Liver (tissue), 8 donors: ENCODE measurements at regions not wholly inside any gene's neighbourhood (a gene's known extent, or its start where the extent isn't known, plus 50 kb on each side); places are given as distances from the start of the nearest gene placed in this dataset.

Experiments used
- DNase-seq: peaks from one replicate; pipeline ENCODE4 v3.0.0-alpha.2; 2017; ENCODE audit warnings: low spot score
- H3K27ac ChIP-seq, 2 donors: one replicate each; pipeline ENCODE4 v1.7.0; 2013; ENCODE audit warnings: inconsistent platforms in 2 of 2, low read length in 2 of 2, control low read depth in 1 of 2, low read depth in 1 of 2, mild to moderate bottlenecking in 1 of 2
- H3K27me3 ChIP-seq, 4 donors: one replicate each; pipeline versions ENCODE4 v1.6.1 to v1.7.0; 2013; ENCODE audit warnings: low read length in 3 of 4, inconsistent platforms in 1 of 4, mild to moderate bottlenecking in 1 of 4, moderate library complexity in 1 of 4; ENCODE audit not compliant: control insufficient read depth in 4 of 4, insufficient read depth in 4 of 4
- H3K36me3 ChIP-seq, 4 donors: one replicate each; pipeline versions ENCODE4 v1.6.1 to v1.7.0; 2013; ENCODE audit warnings: low read length in 3 of 4, mild to moderate bottlenecking in 3 of 4, low read depth in 1 of 4, moderate library complexity in 1 of 4; ENCODE audit not compliant: control insufficient read depth in 4 of 4, insufficient read depth in 3 of 4
- H3K4me1 ChIP-seq, 4 donors: one replicate each; pipeline versions ENCODE4 v1.6.1 to v1.7.0; 2013; ENCODE audit warnings: low read length in 3 of 4, mild to moderate bottlenecking in 3 of 4, moderate library complexity in 1 of 4; ENCODE audit not compliant: control insufficient read depth in 4 of 4, insufficient read depth in 4 of 4
- H3K4me3 ChIP-seq, 3 donors: one replicate each; pipeline versions ENCODE4 v1.6.1 to v1.7.0; 2013; ENCODE audit warnings: low read length in 3 of 3, control low read depth in 1 of 3, low read depth in 1 of 3, mild to moderate bottlenecking in 1 of 3
- H3K9ac ChIP-seq, 2 donors: one replicate each; pipeline ENCODE4 v1.7.0; 2013; ENCODE audit warnings: low read length in 2 of 2, mild to moderate bottlenecking in 2 of 2, moderate library complexity in 2 of 2, control low read depth in 1 of 2, low read depth in 1 of 2
- H3K9me3 ChIP-seq, 4 donors: one replicate each; pipeline versions ENCODE4 v1.6.1 to v1.7.0; 2013; ENCODE audit warnings: low read length in 3 of 4; ENCODE audit not compliant: control insufficient read depth in 4 of 4
- ATF3 ChIP-seq: IDR thresholded peaks from 2 replicates; pipeline ENCODE4 v1.6.1; 2016; ENCODE audit warnings: antibody characterized with exemption
- FOXA2 ChIP-seq: IDR thresholded peaks from 2 replicates; pipeline ENCODE4 v1.6.1; 2016; ENCODE audit warnings: antibody characterized with exemption
- GABPA ChIP-seq, 2 donors: IDR thresholded peaks in 1 of 2; conservative IDR thresholded peaks in 1 of 2; 2 replicates each; pipeline ENCODE4 v1.6.1; 2016; ENCODE audit warnings: antibody characterized with exemption in 2 of 2, mild to moderate bottlenecking in 1 of 2, moderate library complexity in 1 of 2
- HNF4A ChIP-seq, 2 donors: conservative IDR thresholded peaks; 2 replicates each; pipeline ENCODE4 v1.6.1; 2016; ENCODE audit warnings: antibody characterized with exemption in 2 of 2, mild to moderate bottlenecking in 2 of 2
- HNF4G ChIP-seq: IDR thresholded peaks from 2 replicates; pipeline ENCODE4 v1.6.1; 2016; ENCODE audit warnings: antibody characterized with exemption
- JUND ChIP-seq, 2 donors: IDR thresholded peaks; 2 replicates each; pipeline ENCODE4 v1.6.1; 2016; ENCODE audit warnings: antibody characterized with exemption in 2 of 2
- RAD21 ChIP-seq, 2 donors: IDR thresholded peaks; 2 replicates each; pipeline ENCODE4 v1.6.1; 2016; ENCODE audit warnings: antibody characterized with exemption in 2 of 2, mild to moderate bottlenecking in 2 of 2
- RXRA ChIP-seq, 2 donors: IDR thresholded peaks; 2 replicates each; pipeline ENCODE4 v1.6.1; 2017 to 2018; ENCODE audit warnings: antibody characterized with exemption in 2 of 2, mild to moderate bottlenecking in 1 of 2
- TAF1 ChIP-seq: conservative IDR thresholded peaks from 2 replicates; pipeline ENCODE4 v1.6.1; 2016; ENCODE audit warnings: antibody characterized with exemption, mild to moderate bottlenecking
- YY1 ChIP-seq: IDR thresholded peaks from 2 replicates; pipeline ENCODE4 v1.6.1; 2016; ENCODE audit warnings: antibody characterized with exemption, mild to moderate bottlenecking
- ZBTB33 ChIP-seq: IDR thresholded peaks from 2 replicates; pipeline ENCODE4 v1.6.1; 2016; ENCODE audit warnings: antibody characterized with exemption
- WGBS: extraction: QIAGEN DNeasy Blood & Tissue Kit; methylation state at CpG from one replicate; pipeline ENCODE4 v1.1.7; 2013; 5-methylcytosine and 5-hydroxymethylcytosine counted together
- TF ChIP-seq, protein P1 (sequence below): IDR thresholded peaks from 2 replicates; pipeline ENCODE4 v1.6.1; 2016; ENCODE audit warnings: antibody characterized with exemption, mild to moderate bottlenecking
- TF ChIP-seq, protein P2 (sequence below): fragments of 150-350 bp; IDR thresholded peaks from 2 replicates; pipeline ENCODE4 v1.5.1; 2017; ENCODE audit warnings: improper control_type of control experiment, low read depth, low read length; ENCODE audit not compliant: missing input control
- TF ChIP-seq, protein P3 (sequence below): IDR thresholded peaks from 2 replicates; pipeline ENCODE4 v1.6.1; 2016; ENCODE audit warnings: antibody characterized with exemption
- donor health status: healthy.
- donor health status: healthy.
- donor health status: healthy.
- donor health status: healthy.
- donor health status: healthy.

GRCh38 chr11:69948256-69949141 lies 129.3 kb upstream of the FGF3 start (continued):
- TF ChIP-seq, protein P1, sequence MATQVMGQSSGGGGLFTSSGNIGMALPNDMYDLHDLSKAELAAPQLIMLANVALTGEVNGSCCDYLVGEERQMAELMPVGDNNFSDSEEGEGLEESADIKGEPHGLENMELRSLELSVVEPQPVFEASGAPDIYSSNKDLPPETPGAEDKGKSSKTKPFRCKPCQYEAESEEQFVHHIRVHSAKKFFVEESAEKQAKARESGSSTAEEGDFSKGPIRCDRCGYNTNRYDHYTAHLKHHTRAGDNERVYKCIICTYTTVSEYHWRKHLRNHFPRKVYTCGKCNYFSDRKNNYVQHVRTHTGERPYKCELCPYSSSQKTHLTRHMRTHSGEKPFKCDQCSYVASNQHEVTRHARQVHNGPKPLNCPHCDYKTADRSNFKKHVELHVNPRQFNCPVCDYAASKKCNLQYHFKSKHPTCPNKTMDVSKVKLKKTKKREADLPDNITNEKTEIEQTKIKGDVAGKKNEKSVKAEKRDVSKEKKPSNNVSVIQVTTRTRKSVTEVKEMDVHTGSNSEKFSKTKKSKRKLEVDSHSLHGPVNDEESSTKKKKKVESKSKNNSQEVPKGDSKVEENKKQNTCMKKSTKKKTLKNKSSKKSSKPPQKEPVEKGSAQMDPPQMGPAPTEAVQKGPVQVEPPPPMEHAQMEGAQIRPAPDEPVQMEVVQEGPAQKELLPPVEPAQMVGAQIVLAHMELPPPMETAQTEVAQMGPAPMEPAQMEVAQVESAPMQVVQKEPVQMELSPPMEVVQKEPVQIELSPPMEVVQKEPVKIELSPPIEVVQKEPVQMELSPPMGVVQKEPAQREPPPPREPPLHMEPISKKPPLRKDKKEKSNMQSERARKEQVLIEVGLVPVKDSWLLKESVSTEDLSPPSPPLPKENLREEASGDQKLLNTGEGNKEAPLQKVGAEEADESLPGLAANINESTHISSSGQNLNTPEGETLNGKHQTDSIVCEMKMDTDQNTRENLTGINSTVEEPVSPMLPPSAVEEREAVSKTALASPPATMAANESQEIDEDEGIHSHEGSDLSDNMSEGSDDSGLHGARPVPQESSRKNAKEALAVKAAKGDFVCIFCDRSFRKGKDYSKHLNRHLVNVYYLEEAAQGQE: no peak

DNA sequence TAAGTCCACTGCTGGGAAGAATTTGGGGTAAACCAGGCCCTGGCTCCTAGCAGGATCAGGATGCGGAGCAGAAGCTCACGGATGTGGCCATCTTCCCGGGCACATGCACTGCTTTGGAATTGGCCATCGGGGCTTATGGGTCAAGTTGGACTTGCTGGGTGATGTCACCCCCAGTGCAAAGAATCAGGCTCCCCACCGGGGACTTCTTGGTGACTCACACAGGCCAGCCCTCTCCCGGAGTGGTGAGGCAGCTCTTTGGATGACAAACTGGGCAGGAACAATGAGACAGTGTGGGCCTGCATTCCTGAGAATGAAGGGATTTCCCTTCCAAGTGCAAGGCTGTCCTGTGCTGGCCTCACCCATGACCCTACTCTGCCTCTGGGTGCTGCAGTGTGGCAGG lies 128.8 kb upstream of the ANO1 start:
- Histone ChIP-seq H3K27ac (no peak overlapping the region), H3K4me1 (peaks cover 0 to 14% (median 9%) of the 10 kb centered on the region in 4 donors), H3K36me3 (no peaks in the 10 kb centered on the region), H3K27me3 (no peaks in the 10 kb centered on the region), H3K9ac (no peak overlapping the region), H3K4me3 (no peak overlapping the region), H3K9me3 (no peaks in the 10 kb centered on the region)
- no peak for DNase-seq
- 83% methylated on average over 6 of the region's 6 CpGs for WGBS
- TF ChIP-seq, protein P1: no peak
- TF ChIP-seq, protein P2, sequence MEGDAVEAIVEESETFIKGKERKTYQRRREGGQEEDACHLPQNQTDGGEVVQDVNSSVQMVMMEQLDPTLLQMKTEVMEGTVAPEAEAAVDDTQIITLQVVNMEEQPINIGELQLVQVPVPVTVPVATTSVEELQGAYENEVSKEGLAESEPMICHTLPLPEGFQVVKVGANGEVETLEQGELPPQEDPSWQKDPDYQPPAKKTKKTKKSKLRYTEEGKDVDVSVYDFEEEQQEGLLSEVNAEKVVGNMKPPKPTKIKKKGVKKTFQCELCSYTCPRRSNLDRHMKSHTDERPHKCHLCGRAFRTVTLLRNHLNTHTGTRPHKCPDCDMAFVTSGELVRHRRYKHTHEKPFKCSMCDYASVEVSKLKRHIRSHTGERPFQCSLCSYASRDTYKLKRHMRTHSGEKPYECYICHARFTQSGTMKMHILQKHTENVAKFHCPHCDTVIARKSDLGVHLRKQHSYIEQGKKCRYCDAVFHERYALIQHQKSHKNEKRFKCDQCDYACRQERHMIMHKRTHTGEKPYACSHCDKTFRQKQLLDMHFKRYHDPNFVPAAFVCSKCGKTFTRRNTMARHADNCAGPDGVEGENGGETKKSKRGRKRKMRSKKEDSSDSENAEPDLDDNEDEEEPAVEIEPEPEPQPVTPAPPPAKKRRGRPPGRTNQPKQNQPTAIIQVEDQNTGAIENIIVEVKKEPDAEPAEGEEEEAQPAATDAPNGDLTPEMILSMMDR: no peak
- no peak for TF ChIP-seq RXRA (IDR thresholded peaks at IDR 0.05)

DNA sequence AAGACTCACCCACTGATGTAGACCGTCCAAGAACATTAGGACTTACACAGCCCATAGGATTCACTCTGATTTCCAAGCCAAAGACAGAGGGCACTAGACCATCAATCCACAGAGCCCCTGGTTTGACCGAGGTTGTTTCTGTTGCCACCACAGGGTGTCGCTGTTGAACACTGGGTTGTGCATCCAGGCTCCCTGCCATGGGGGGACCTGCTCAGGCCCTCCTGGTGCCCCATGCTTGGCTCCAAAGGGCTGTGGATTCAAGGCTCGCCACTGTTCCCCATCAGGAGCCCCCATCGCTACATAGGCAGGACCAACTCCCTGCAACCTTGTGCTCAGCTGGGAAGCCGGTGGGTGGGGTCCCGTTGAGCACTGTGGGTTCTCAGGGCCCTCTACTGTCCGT lies 128.0 kb upstream of the ANO1 start:
- H3K4me3 ChIP-seq: no peak overlapping the region
- TF ChIP-seq FOXA2 (no peak), GABPA (IDR thresholded peaks at IDR 0.05 in 1 of 2, conservative IDR thresholded peaks at IDR 0.05 in 1 of 2) (no peak), TAF1 (no peak), ATF3 (no peak), JUND (IDR thresholded peaks at IDR 0.05) (no peak), RAD21 (IDR thresholded peaks at IDR 0.05) (peak; percentile 99 to 100), RXRA (IDR thresholded peaks at IDR 0.05) (no peak), YY1 (no peak), HNF4A (conservative IDR thresholded peaks at IDR 0.05) (peak in 1 of 2 donors; percentile 5), HNF4G (no peak), ZBTB33 (no peak)
- TF ChIP-seq, protein P3, sequence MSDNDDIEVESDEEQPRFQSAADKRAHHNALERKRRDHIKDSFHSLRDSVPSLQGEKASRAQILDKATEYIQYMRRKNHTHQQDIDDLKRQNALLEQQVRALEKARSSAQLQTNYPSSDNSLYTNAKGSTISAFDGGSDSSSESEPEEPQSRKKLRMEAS: no peak
- TF ChIP-seq, protein P2: peak; percentile 98

More for the DNA sequence above, 128.0 kb upstream of the ANO1 start:
- Histone ChIP-seq H3K4me1 (peaks cover 0 to 12% (median 9%) of the 10 kb centered on the region in 4 donors), H3K9ac (no peak overlapping the region), H3K27ac (no peak overlapping the region), H3K36me3 (no peaks in the 10 kb centered on the region), H3K27me3 (no peaks in the 10 kb centered on the region), H3K9me3 (no peaks in the 10 kb centered on the region)
- WGBS: 63% methylated on average over 8 of the region's 8 CpGs
- peak; percentile 77 for DNase-seq
